Stimulated activated CD4-positive, alpha-beta T cell treated with anti-CD3 and anti-CD28 coated beads, Interleukin-15, amount 100 ng/mL, for 48 hours (primary cell): ENCODE measurements at regions not wholly inside any gene's neighbourhood (a gene's known extent, or its start where the extent isn't known, plus 50 kb on each side); places are given as distances from the start of the nearest gene placed in this dataset.
"Not testable (repeated sequence)": the region's sequence is repeated elsewhere in the genome, so short reads cannot be mapped to it uniquely, and the experiment has no call there.

Experiments used
- DNase-seq, 2 donors: peaks; one replicate each; pipeline ENCODE4 v3.0.0-alpha.2; 2020; ENCODE audit warnings: low read depth in 2 of 2

- DNase-seq: no peak
Observed at GRCh38 chr20:47865451-47865850, 80.2 kb upstream of the SULF2 start.

DNA sequence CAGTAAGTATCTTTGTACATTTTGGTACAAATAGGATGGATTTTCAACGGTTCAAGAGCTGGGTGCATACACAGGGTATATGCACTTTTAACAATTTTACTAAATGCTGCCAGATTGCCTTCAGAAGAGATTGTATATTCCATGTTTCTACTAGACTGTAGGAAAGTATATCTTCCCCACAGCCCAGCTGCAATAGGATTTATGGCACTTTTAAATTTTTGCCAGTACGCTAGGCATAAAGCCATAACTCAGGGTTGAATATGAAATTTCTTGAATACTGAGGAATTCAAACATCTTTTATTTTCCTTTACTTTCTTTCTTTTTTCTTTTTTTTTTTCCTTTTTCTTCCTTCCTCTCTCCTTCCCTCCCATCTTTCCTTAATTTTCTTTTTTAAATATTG, 78.7 kb upstream of the SULF2 start:
- no peak for DNase-seq

DNA sequence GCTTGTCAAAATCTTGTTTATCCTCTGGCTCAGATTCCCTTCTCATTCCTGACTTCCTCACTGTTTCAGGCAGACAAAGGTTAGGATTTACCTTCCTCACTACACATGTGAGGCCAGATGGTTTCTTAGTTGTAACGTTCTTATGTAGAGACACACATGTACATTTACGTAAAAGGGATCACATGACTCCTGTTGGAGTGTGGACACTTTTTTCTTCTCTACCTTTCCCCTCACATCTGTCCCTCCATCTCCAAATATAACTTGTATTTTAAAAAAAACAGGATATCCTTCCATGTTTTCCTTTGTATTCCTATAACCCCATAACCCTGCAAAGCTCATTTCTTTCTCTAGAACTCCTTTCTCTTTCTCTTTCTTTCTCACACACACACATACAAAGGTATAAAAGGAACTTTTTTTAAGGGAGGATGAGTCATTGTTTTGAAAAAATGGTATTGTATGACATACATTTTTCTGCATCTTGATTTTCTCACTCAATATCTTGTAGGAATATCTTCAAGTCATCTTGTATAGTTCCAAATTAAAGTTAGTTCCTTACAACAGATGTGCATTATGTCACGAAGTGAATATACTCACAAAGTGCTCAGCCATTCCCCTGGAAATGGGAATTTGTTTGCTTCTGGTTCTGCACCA, 78.2 kb upstream of the SULF2 start:
- DNase-seq: no peak

DNA sequence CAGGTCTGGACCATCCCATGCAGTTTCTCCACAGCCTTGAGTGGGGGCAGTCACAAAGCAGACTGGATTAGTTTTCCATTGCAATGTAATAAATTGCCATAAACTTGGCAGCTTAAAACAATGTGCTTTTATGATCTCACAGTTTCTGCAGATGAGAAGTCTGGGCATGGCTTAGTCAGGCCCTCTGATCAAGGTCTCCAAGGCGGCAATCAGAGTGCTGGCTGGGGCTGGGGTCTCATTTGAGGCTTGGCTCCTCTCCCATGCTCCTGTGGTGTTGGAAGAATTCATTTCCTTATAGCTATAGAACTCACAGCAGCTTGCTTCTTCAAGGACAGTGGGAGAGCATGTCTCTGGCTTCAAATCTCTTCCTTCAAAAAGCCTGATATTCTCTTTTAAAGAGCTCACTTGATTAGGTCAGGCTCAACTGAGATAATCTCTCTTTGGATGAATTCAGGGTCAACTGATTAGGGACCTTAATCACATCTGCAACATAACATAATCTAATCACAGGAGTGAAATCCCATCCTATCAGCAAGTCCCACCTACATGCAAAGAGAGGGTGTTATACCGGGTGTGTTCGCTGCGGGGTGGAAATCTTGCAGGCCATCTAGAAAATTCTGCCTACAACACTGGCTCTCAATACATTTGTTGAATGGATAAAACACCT, 77.4 kb upstream of the SULF2 start:
- no peak for DNase-seq

DNA sequence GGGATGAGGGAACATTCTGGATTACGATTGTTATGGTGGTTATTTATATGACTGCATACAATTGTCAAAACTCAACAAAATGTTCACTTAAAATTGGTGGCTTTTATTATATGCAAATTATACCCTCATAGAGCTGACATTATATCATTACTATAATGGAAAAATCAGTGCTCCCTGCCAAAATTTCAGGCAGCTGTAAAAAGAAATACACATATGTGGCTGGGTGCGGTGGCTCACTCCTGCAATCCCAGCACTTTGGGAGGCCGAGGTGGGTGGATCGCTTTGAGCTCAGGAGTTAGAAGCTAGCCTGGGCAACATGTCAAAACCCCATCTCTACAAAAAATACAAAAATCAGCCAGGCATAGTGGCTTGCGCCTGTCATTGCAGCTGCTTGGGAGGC, 75.8 kb upstream of the SULF2 start:
- DNase-seq: no peak

DNA sequence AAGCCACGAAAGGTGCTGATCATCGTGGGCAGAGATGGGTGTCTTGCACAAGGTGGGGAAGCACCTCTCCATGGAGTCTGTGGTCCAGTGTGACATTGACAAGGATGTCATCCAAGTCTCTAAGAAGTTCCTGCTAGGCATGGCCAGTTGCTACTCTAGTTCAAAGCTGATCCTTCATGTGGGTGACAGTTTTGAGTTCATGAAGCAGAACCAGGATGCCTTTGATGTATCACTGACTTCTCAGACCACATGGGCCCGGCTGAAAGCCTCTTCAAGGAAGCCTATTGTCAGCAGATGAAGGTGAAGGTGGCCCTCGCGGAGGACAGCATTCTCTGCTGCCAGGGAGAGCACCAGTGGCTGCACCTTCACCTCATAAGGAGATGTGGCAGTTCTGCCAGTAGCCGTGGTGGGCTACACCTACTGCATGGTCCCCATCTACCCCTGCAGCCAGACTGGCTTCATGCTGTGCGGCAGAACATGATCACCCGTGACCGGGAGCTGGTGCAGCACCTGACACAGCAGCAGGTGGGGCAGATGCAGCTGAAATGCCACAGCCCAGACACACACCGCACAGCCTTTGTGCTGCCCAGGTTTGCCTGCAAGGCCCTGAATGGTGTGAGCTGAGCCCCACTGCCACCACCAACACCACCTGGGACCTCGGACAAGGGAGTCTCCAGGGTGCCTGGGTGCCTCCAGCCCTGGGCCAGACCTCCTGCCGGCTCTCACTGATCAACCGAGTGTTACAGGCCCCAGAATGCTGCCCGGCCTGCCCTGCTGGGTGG, 75.0 kb upstream of the SULF2 start:
- no peak for DNase-seq

- DNase-seq: no peak
Observed at GRCh38 chr20:47859278-47859677, 74.0 kb upstream of the SULF2 start.

- DNase-seq: no peak
Observed at GRCh38 chr20:47857569-47858464, 72.5 kb upstream of the SULF2 start.

DNA sequence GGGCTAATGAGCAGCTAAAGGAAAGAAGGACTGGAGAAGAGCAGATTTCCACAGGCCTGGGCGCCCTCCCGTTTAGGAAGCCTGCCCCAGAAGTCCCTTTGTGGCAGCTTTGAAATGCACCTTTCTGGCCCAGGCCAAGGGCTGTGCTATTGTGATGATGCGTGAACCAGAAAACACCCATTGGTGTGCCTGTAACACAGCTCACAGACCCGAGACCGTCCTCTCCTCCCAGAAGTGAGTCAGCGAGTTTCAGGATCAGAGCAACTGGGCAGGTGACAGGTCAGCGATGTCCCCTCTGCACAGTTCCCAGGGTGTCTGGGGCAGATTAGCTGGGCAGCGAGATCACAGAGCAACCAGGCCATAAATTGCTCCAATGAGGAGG, 71.9 kb upstream of the SULF2 start:
- DNase-seq: no peak

DNA sequence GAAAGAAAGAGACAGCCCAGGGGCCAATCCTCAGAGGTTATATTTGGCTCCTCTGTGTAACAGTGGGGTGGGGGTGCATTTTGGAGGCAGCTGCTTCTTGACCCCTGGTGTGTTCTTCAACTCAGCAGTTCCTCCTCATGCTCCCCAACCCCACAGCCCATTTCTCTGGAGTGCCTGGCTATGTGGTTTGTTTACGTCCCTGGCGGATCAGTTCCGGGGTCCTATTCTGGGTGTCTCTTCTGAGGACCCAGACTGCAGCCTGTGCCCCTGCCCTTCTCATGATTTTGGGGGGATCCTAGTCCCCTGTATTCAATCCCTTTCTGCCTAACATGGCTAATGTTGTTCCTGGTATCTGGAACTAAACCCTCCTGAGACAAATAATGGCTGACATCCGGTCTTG, 70.5 kb upstream of the SULF2 start:
- no peak for DNase-seq

GRCh38 chr20:47854687-47855212, 69.5 kb upstream of the SULF2 start:
- DNase-seq: no peak

DNA sequence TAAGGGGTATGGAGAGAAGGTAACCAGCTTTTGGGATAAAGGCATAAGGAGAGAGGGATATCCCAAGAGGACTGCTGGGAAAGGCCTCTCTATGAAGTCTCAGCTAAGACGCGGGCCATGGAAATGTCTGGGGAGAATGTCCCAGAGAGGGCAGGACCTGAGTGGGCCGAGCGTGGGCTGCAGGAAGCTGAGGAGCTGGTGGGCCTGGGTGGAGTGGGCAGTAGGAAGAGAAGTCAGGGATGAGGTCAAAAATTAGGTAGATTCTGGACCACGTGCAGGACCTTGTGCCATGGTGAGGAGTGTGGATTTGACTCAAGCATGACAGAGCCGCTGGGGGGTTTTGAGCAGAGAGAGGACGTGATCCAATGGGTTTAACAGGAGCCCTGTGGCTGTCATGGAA, 66.5 kb upstream of the SULF2 start:
- DNase-seq: no peak

DNA sequence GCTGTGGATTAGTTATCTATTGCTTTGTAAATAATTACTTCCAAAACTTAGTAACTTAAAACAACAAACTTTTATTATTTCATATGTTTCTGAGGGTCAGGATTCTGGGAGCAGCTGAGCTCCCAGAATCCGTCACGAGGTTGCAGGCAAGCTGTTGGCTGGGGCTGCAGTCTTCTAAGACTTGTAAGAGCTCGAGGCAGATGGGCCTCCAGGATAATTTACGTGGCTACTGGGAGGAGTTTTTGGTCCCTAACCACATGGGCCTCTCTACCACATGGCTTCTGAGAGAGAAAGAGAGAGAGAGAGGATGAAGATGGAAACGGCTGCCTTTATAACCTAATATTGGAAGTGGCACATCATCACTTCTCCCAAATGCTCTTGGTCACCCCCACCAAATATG, 64.9 kb upstream of the SULF2 start:
- DNase-seq: no peak

GRCh38 chr20:47849596-47849995, 64.3 kb upstream of the SULF2 start:
- no peak for DNase-seq

GRCh38 chr20:47849006-47849405, 63.7 kb upstream of the SULF2 start:
- DNase-seq: no peak

- DNase-seq: not testable (repeated sequence)
Observed at GRCh38 chr20:47848534-47848933, 63.3 kb upstream of the SULF2 start.

- no peak for DNase-seq
Observed at GRCh38 chr20:47847884-47848485, 62.7 kb upstream of the SULF2 start.

DNA sequence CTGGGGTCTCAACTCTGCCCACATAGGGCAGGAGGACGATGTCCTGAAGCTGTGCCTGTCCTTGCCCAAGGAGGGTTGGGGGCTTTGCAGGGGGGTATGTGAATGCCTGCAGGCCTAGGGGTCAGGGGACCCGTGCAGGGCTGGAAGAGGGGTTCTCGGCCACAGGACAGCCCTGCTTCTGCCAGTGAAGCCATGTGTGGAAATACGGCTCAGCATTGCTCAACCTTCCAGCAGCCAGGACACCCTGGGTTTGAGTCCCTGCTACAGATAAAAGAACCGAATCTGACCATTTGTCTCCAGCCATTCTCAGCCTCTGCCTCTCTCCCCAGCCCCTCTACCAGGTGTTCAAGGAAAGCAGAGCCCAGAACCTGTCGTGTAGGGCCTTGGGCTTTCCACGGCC, 61.9 kb upstream of the SULF2 start:
- DNase-seq: not testable (repeated sequence)

GRCh38 chr20:47846651-47847050, 61.4 kb upstream of the SULF2 start:
- DNase-seq: not testable (repeated sequence)

DNA sequence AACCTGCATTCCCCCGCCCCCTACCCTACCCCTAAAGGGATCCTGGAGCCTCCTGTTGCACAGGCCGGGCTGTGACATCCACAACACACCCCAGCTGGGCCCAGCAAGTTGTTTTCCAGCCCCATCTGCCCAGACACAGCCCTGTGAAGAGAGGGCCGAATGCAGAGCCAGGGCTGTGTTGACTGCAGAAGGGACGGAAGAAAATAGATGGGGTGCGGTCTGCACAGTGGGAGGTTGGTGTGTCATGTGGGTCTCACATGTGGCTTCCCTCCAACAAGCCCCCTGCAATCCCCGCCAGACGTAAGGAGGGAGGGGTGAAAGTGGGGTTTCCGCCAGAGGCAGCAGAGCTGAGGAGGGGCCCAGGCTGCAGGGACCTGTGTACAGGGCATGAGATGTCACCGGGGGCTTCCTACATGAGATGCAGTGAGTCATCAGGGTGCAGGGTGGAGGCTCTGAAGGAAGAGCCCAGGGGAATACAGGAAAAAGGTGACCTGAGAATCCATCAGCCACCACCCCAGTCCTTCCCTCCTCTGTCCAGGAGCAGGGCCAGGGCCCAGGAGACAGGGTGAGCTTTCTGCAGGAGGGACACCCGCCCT, 60.2 kb upstream of the SULF2 start:
- DNase-seq: not testable (repeated sequence)

DNA sequence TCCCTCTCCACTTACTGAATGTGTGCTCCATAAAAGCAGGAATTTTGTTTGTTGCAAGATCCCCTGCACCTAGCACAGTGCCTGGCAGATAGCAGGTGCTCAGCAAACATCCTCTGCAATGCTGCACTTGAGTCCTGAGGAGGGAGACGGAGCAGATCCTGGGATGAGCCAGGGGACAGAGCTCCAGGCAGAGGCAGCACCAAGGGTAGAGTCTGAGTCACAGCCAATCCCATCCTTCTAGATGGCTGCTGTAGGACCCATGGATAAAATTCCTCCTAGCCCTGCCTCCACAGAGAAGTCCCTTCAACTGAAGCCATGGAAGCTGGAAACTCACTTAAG, 59.3 kb upstream of the SULF2 start:
- DNase-seq: not testable (repeated sequence)
